Amniotic stem cell (primary cell): ENCODE measurements at regions not wholly inside any gene's neighbourhood (a gene's known extent, or its start where the extent isn't known, plus 50 kb on each side); places are given as distances from the start of the nearest gene placed in this dataset.
"Not testable (repeated sequence)": the region's sequence is repeated elsewhere in the genome, so short reads cannot be mapped to it uniquely, and the experiment has no call there.

Experiments used
- DNase-seq: peaks from one replicate; lab custom pipeline; 2025; lab: John Stamatoyannopoulos, UW

- DNase-seq: no peak
Observed at GRCh38 chr3:159655202-159655601, 333.4 kb upstream of the IL12A start.

- no peak for DNase-seq
Observed at GRCh38 chr3:159657176-159657575, 331.5 kb upstream of the IL12A start.

- no peak for DNase-seq
Observed at GRCh38 chr3:159657629-159658028, 331.0 kb upstream of the IL12A start.

- DNase-seq: no peak
Observed at GRCh38 chr3:159660326-159660725, 328.3 kb upstream of the IL12A start.

GRCh38 chr3:159660901-159661300 is 327.7 kb upstream of the IL12A start:
- no peak for DNase-seq

- no peak for DNase-seq
Observed at GRCh38 chr3:159662549-159662948, 326.1 kb upstream of the IL12A start.

- no peak for DNase-seq
Observed at GRCh38 chr3:159664006-159664405, 324.6 kb upstream of the IL12A start.

GRCh38 chr3:159664653-159665052 is 324.0 kb upstream of the IL12A start:
- no peak for DNase-seq

- DNase-seq: no peak
Observed at GRCh38 chr3:159667261-159667660, 321.4 kb upstream of the IL12A start.

- no peak for DNase-seq
Observed at GRCh38 chr3:159668461-159668860, 320.2 kb upstream of the IL12A start.

GRCh38 chr3:159668990-159669476 is 319.6 kb upstream of the IL12A start:
- no peak for DNase-seq

- DNase-seq: no peak
Observed at GRCh38 chr3:159669766-159670165, 318.9 kb upstream of the IL12A start.

- no peak for DNase-seq
Observed at GRCh38 chr3:159672728-159673688, 315.6 kb upstream of the IL12A start.

GRCh38 chr3:159674583-159674982 is 314.1 kb upstream of the IL12A start:
- no peak for DNase-seq

- DNase-seq: no peak
Observed at GRCh38 chr3:159675285-159675684, 313.4 kb upstream of the IL12A start.

GRCh38 chr3:159679900-159680299 is 308.7 kb upstream of the IL12A start:
- DNase-seq: no peak

- DNase-seq: not testable (repeated sequence)
Observed at GRCh38 chr3:159681717-159682116, 306.9 kb upstream of the IL12A start.

- no peak for DNase-seq
Observed at GRCh38 chr3:159685801-159686200, 302.8 kb upstream of the IL12A start.

GRCh38 chr3:159693226-159693625 is 295.4 kb upstream of the IL12A start:
- no peak for DNase-seq

GRCh38 chr3:159711560-159712333 is 276.9 kb upstream of the IL12A start:
- peak; percentile 65 for DNase-seq

- no peak for DNase-seq
Observed at GRCh38 chr3:159721324-159721723, 267.3 kb upstream of the IL12A start.

GRCh38 chr3:159723295-159723694 is 265.3 kb upstream of the IL12A start:
- no peak for DNase-seq

GRCh38 chr3:159724627-159725026 is 264.0 kb upstream of the IL12A start:
- no peak for DNase-seq
